H1 (cell line): ENCODE measurements at regions not wholly inside any gene's neighbourhood (a gene's known extent, or its start where the extent isn't known, plus 50 kb on each side); places are given as distances from the start of the nearest gene placed in this dataset.

Experiments used
- CTCF ChIA-PET: fragments of 300-600 bp; sonication (Branson Sonifier 250); formaldehyde crosslinking; loops from one replicate; lab custom pipeline; 2021; ENCODE audit not compliant: partially characterized antibody; lab: Charles Lee
- POLR2A ChIA-PET: fragments of 300-600 bp; sonication (Branson Sonifier 250); formaldehyde crosslinking; loops from one replicate; lab custom pipeline; 2021; ENCODE audit warnings: inconsistent platforms; ENCODE audit not compliant: partially characterized antibody; lab: Charles Lee
- DNase-seq, 2 experiments: peaks; one replicate each; pipeline versions ENCODE4 v3.0.0 to v3.0.0-alpha.2; 2010 to 2022; ENCODE audit warnings: low spot score in 2 of 2, low read depth in 1 of 2, mixed read lengths in 1 of 2
- FAIRE-seq: peaks from 2 replicates; lab custom pipeline; 2011; peaks lifted over from hg19 to GRCh38; lab: Jason Lieb, UNC
- H2AFZ ChIP-seq: 2 replicates; pipeline ENCODE4 v1.8.1; 2012; ENCODE audit warnings: low read length, inconsistent platforms
- H2AK5ac ChIP-seq: 2 replicates; pipeline ENCODE4 v1.6.1; 2013; ENCODE audit warnings: low read depth, low read length
- H2BK120ac ChIP-seq: replicated peaks from 2 replicates; pipeline ENCODE3; 2013; ENCODE audit warnings: low read depth, low read length, inconsistent platforms
- H2BK12ac ChIP-seq: 2 replicates; pipeline ENCODE4 v1.6.1; 2013; ENCODE audit warnings: low read depth, low read length
- H2BK15ac ChIP-seq: 2 replicates; pipeline ENCODE4 v1.6.1; 2013; ENCODE audit warnings: low read length
- H2BK20ac ChIP-seq: 2 replicates; pipeline ENCODE4 v1.6.1; 2013; ENCODE audit warnings: low read length
- H2BK5ac ChIP-seq: 2 replicates; pipeline ENCODE4 v1.6.1; 2013; ENCODE audit warnings: low read depth, low read length
- H3K14ac ChIP-seq: 2 replicates; pipeline ENCODE4 v1.6.1; 2013; ENCODE audit warnings: inconsistent platforms; ENCODE audit not compliant: insufficient read length
- H3K18ac ChIP-seq: 2 replicates; pipeline ENCODE4 v1.6.1; 2013; ENCODE audit warnings: low read length; ENCODE audit errors: extremely low read depth
- H3K23ac ChIP-seq: 2 replicates; pipeline ENCODE4 v1.6.1; 2013; ENCODE audit warnings: inconsistent platforms; ENCODE audit not compliant: insufficient read length
- H3K23me2 ChIP-seq: 2 replicates; pipeline ENCODE4 v1.6.1; 2013; ENCODE audit warnings: low read depth, low read length
- H3K27ac ChIP-seq: 2 replicates; pipeline ENCODE4 v1.6.1; 2011; ENCODE audit warnings: low read depth, low read length, inconsistent platforms
- H3K27me3 ChIP-seq, 4 experiments: replicated peaks in 1 of 4; 1 replicate in 1 of 4; 2 replicates in 3 of 4; pipeline versions ENCODE4 v1.6.1 to v1.8.1; 2011 to 2013; ENCODE audit warnings: low read length in 3 of 4, mild to moderate bottlenecking in 3 of 4, inconsistent platforms in 2 of 4, mixed read lengths in 2 of 4, moderate library complexity in 1 of 4; ENCODE audit not compliant: control insufficient read depth in 3 of 4, insufficient read depth in 3 of 4; ENCODE audit errors: extremely low read depth in 1 of 4
- H3K36me3 ChIP-seq, 4 experiments: 2 replicates each; pipeline versions ENCODE4 v1.6.1 to v1.8.1; 2011 to 2013; ENCODE audit warnings: mild to moderate bottlenecking in 4 of 4, low read length in 3 of 4, moderate library complexity in 2 of 4, control low read depth in 1 of 4, inconsistent platforms in 1 of 4; ENCODE audit not compliant: insufficient read depth in 4 of 4, control insufficient read depth in 2 of 4
- H3K4ac ChIP-seq: replicated peaks from 2 replicates; pipeline ENCODE3; 2013; ENCODE audit warnings: low read length, low read depth, mixed read lengths, inconsistent platforms; ENCODE audit not compliant: insufficient read length
- H3K4me1 ChIP-seq, 4 experiments: replicated peaks in 1 of 4; 1 replicate in 1 of 4; 2 replicates in 3 of 4; pipeline versions ENCODE4 v1.6.1 to v1.8.1; 2011 to 2013; ENCODE audit warnings: low read length in 3 of 4, inconsistent platforms in 2 of 4, mixed read lengths in 1 of 4; ENCODE audit not compliant: insufficient read depth in 4 of 4, control insufficient read depth in 3 of 4
- H3K4me2 ChIP-seq, 2 experiments: 2 replicates each; pipeline versions ENCODE4 v1.6.1 to v1.8.1; 2011 to 2013; ENCODE audit warnings: low read depth in 2 of 2, low read length in 2 of 2, control low read depth in 1 of 2, inconsistent platforms in 1 of 2, mild to moderate bottlenecking in 1 of 2; ENCODE audit not compliant: insufficient read depth in 1 of 2
- H3K4me3 ChIP-seq, 4 experiments: fragments of 200-600, 300-600 bp in 1 of 4; sonication (generic), shearing (Covaris generic), sonication (Bioruptor Twin) in 1 of 4; 2 replicates each; pipeline versions ENCODE4 v1.5.1 to v1.8.1; 2011 to 2016; ENCODE audit warnings: low read length in 4 of 4, low read depth in 3 of 4, control low read depth in 2 of 4, inconsistent platforms in 2 of 4, mild to moderate bottlenecking in 2 of 4, mixed read lengths in 1 of 4, moderate library complexity in 1 of 4; ENCODE audit not compliant: insufficient read depth in 2 of 4; ENCODE audit errors: extremely low read depth in 1 of 4
- H3K56ac ChIP-seq: replicated peaks from 2 replicates; pipeline ENCODE3; 2013; ENCODE audit warnings: low read depth, mild to moderate bottlenecking, mixed read lengths, low read length, inconsistent platforms; ENCODE audit not compliant: insufficient read length
- H3K79me1 ChIP-seq: 2 replicates; pipeline ENCODE4 v1.6.1; 2013; ENCODE audit warnings: low read depth, low read length, control low read depth
- H3K79me2 ChIP-seq, 2 experiments: 2 replicates each; pipeline versions ENCODE4 v1.6.1 to v1.8.1; 2012 to 2013; ENCODE audit warnings: low read length in 2 of 2, mild to moderate bottlenecking in 2 of 2, inconsistent platforms in 1 of 2; ENCODE audit not compliant: insufficient read depth in 2 of 2, control insufficient read depth in 1 of 2
- H3K9ac ChIP-seq, 4 experiments: replicated peaks in 1 of 4; 1 replicate in 1 of 4; 2 replicates in 3 of 4; pipeline versions ENCODE4 v1.6.1 to v1.8.1; 2011 to 2013; ENCODE audit warnings: low read depth in 3 of 4, low read length in 3 of 4, control low read depth in 2 of 4, mild to moderate bottlenecking in 2 of 4, moderate library complexity in 2 of 4, inconsistent platforms in 1 of 4; ENCODE audit errors: extremely low read depth in 1 of 4
- H3K9me3 ChIP-seq, 2 experiments: 2 replicates each; pipeline versions ENCODE4 v1.6.1 to v1.8.1; 2012 to 2013; ENCODE audit warnings: mild to moderate bottlenecking in 2 of 2, moderate library complexity in 2 of 2, control low read depth in 1 of 2, inconsistent platforms in 1 of 2, low read depth in 1 of 2, low read length in 1 of 2, mixed read lengths in 1 of 2; ENCODE audit not compliant: insufficient read depth in 2 of 2
- H4K20me1 ChIP-seq, 2 experiments: replicated peaks in 1 of 2; 2 replicates each; pipeline versions ENCODE3 to v1.8.1; 2011 to 2013; ENCODE audit warnings: inconsistent platforms in 2 of 2, low read length in 2 of 2, mild to moderate bottlenecking in 1 of 2; ENCODE audit not compliant: insufficient read depth in 2 of 2, control insufficient read depth in 1 of 2
- H4K5ac ChIP-seq: 2 replicates; pipeline ENCODE4 v1.6.1; 2013; ENCODE audit warnings: low read length, low read depth, mixed read lengths, inconsistent platforms; ENCODE audit not compliant: insufficient read length
- H4K8ac ChIP-seq: 2 replicates; pipeline ENCODE4 v1.8.0; 2013; ENCODE audit warnings: mild to moderate bottlenecking, moderate library complexity, low read length, inconsistent platforms; ENCODE audit not compliant: insufficient read depth; ENCODE audit errors: extremely low read depth
- H4K91ac ChIP-seq: replicated peaks from 2 replicates; pipeline ENCODE3; 2013; ENCODE audit warnings: low read length, mixed read lengths, inconsistent platforms; ENCODE audit not compliant: insufficient read length
- BCL11A ChIP-seq, 2 experiments: IDR thresholded peaks; one replicate each; pipeline ENCODE4 v1.6.1; 2011; ENCODE audit warnings: low read depth in 2 of 2, low read length in 2 of 2, mild to moderate bottlenecking in 2 of 2
- EZH2 ChIP-seq: fragments of 200-600 bp; sonication (generic); IDR thresholded peaks from 2 replicates; pipeline ENCODE4 v1.7.1; 2012; ENCODE audit warnings: low read depth, mild to moderate bottlenecking, moderate library complexity, low read length, inconsistent platforms; ENCODE audit not compliant: severe bottlenecking
- KDM4A ChIP-seq: IDR thresholded peaks from one replicate; pipeline ENCODE4 v1.7.1; 2012; ENCODE audit warnings: low read depth, mild to moderate bottlenecking, moderate library complexity, low read length, inconsistent platforms; ENCODE audit not compliant: severe bottlenecking
- KDM5A ChIP-seq: fragments of 200-600 bp; IDR thresholded peaks from 2 replicates; pipeline ENCODE4 v1.7.1; 2012; ENCODE audit warnings: mild to moderate bottlenecking, low read length, inconsistent platforms, mixed read lengths
- NRF1 ChIP-seq: IDR thresholded peaks from 2 replicates; pipeline ENCODE4 v1.6.1; 2011; ENCODE audit warnings: mild to moderate bottlenecking, low read depth, low read length, improper control_type of control experiment
- POLR2A ChIP-seq, 2 experiments: IDR thresholded peaks; 1 replicate in 1 of 2; 2 replicates in 1 of 2; pipeline ENCODE4 v1.6.1; 2011; ENCODE audit warnings: low read depth in 2 of 2, low read length in 2 of 2, mild to moderate bottlenecking in 2 of 2; ENCODE audit errors: control extremely low read depth in 1 of 2
- RFX5 ChIP-seq: IDR thresholded peaks from 2 replicates; pipeline ENCODE4 v1.6.1; 2011; ENCODE audit warnings: low read depth, low read length, improper control_type of control experiment, borderline replicate concordance
- RXRA ChIP-seq: IDR thresholded peaks from 2 replicates; pipeline ENCODE4 v1.6.1; 2011; ENCODE audit warnings: low read depth, mild to moderate bottlenecking, low read length, moderate library complexity; ENCODE audit not compliant: insufficient read depth
- SAP30 ChIP-seq: fragments of 300-600 bp; sonication (generic); IDR thresholded peaks from 2 replicates; pipeline ENCODE4 v1.7.1; 2012; ENCODE audit warnings: low read length, moderate library complexity, mild to moderate bottlenecking, inconsistent platforms; ENCODE audit not compliant: insufficient read depth, insufficient replicate concordance
- SP2 ChIP-seq: IDR thresholded peaks from 2 replicates; pipeline ENCODE4 v1.6.1; 2012; ENCODE audit warnings: mild to moderate bottlenecking, low read length, inconsistent platforms
- TAF1 ChIP-seq: IDR thresholded peaks from 2 replicates; pipeline ENCODE4 v1.6.1; 2011; ENCODE audit warnings: mild to moderate bottlenecking, low read depth, low read length
- WGBS, 2 experiments: shearing (Covaris generic) in 1 of 2; methylation state at CpG; one replicate each; pipeline versions ENCODE4 v1.1.6 to v1.1.7; 2013 to 2015; ENCODE audit warnings: low lambda C conversion rate in 2 of 2, mixed read lengths in 2 of 2, inconsistent platforms in 1 of 2, low coverage in 1 of 2, missing lambda C conversion rate in 1 of 2; ENCODE audit not compliant: insufficient replicate concordance in 2 of 2, insufficient coverage in 1 of 2, insufficient read length in 1 of 2; ENCODE audit errors: extremely low coverage in 1 of 2, missing lambda C conversion rate in 1 of 2; 5-methylcytosine and 5-hydroxymethylcytosine counted together
- TF ChIP-seq, protein P1 (sequence below): IDR thresholded peaks from 2 replicates; pipeline ENCODE4 v1.6.1; 2012; ENCODE audit warnings: inconsistent platforms
- TF ChIP-seq, protein P2 (sequence below): IDR thresholded peaks from 2 replicates; pipeline ENCODE4 v1.6.1; 2011; ENCODE audit warnings: low read depth, mild to moderate bottlenecking, low read length; ENCODE audit not compliant: insufficient read depth

DNA sequence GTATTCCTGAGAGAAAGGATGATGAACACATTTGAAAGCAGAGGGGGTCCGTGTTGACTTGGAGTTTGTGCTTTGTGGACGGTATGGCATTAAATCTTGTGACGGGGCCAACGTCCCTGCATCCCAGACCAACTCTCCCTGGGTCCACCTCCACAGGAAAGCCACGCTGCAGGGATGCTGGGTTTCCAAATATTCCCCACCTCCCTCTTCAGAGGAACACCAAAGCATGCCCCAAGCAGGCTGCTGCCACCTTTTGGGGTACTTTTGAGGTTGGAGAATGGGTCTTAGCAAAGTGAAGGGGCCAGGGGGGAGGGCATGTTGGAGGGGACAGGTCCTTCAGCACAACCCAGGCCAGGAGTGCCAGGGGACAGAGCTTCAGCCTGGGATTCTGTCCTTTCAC, 504.4 kb downstream of the TCERG1L start:
- Histone ChIP-seq H3K27me3 (no peaks in the 10 kb centered on the region), H4K20me1 (no peaks in the 10 kb centered on the region), H2BK12ac (no peak overlapping the region), H2BK20ac (no peak overlapping the region), H3K56ac (no peak overlapping the region), H3K9ac (no peak overlapping the region), H3K23me2 (no peaks in the 10 kb centered on the region), H3K4me2 (no peak overlapping the region), H2BK15ac (no peak overlapping the region), H3K27ac (no peak overlapping the region), H2AFZ (no peak overlapping the region), H3K4ac (no peak overlapping the region), H3K4me3 (no peak overlapping the region), H3K79me2 (no peaks in the 10 kb centered on the region), H3K18ac (no peak overlapping the region; the same call in 1 of the 2 replicates), H3K23ac (no peak overlapping the region), H2AK5ac (no peak overlapping the region), H3K79me1 (no peaks in the 10 kb centered on the region), H4K91ac (no peak overlapping the region), H2BK120ac (no peak overlapping the region), H4K5ac (no peak overlapping the region), H2BK5ac (no peak overlapping the region), H3K36me3 (no peaks in the 10 kb centered on the region), H3K4me1 (peaks cover 0 to 14% (median 10%) of the 10 kb centered on the region in 4 experiments; a peak in 5 of 7 replicates), H4K8ac (no peak overlapping the region), H3K14ac (no peak overlapping the region), H3K9me3 (no peaks in the 10 kb centered on the region)
- FAIRE-seq: no peak
- ChIA-PET CTCF (interaction anchor here (1.2 kb wide), 1 partner anchor 24 kb away, joined by 4 read pairs; no protein-coding TSS in a partner anchor), POLR2A (no interaction called here)
- DNase-seq: peak in 1 of 2 experiments; percentile 16
- 96% methylated on average over 5 of the region's 5 CpGs; no CpG with 5 or more reads in 1 of the 2 experiments for WGBS, 2 experiments
- TF ChIP-seq KDM5A (no peak), BCL11A (IDR thresholded peaks at IDR 0.05; ENCODE audit: low read depth in 2 of 2, low read length in 2 of 2) (no peak), SP2 (no peak), RFX5 (no peak), RXRA (no peak), KDM4A (no peak), NRF1 (no peak), POLR2A (IDR thresholded peaks at IDR 0.05; ENCODE audit: control extremely low read depth in 1 of 2, low read depth in 2 of 2, low read length in 2 of 2) (no peak), EZH2 (no peak), SAP30 (no peak), TAF1 (no peak)
- TF ChIP-seq, protein P1, sequence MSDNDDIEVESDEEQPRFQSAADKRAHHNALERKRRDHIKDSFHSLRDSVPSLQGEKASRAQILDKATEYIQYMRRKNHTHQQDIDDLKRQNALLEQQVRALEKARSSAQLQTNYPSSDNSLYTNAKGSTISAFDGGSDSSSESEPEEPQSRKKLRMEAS: no peak
- TF ChIP-seq, protein P2, sequence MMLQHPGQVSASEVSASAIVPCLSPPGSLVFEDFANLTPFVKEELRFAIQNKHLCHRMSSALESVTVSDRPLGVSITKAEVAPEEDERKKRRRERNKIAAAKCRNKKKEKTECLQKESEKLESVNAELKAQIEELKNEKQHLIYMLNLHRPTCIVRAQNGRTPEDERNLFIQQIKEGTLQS: no peak
